H9 (cell line): ENCODE measurements at regions not wholly inside any gene's neighbourhood (a gene's known extent, or its start where the extent isn't known, plus 50 kb on each side); places are given as distances from the start of the nearest gene placed in this dataset.

Source experiments
- DNase-seq: peaks from one replicate; pipeline ENCODE4 v3.0.0-alpha.2; 2017
- H2AFZ ChIP-seq: one replicate; pipeline ENCODE4 v1.6.1; 2013; ENCODE audit warnings: mild to moderate bottlenecking, low read length, control low read depth, moderate library complexity
- H2AK5ac ChIP-seq: 2 replicates; pipeline ENCODE4 v1.6.1; 2013; ENCODE audit warnings: low read length, control low read depth, mixed read lengths; ENCODE audit not compliant: insufficient read length
- H2BK120ac ChIP-seq: one replicate; pipeline ENCODE4 v1.6.1; 2013; ENCODE audit warnings: low read depth, mild to moderate bottlenecking, low read length, control low read depth, inconsistent platforms; ENCODE audit not compliant: poor library complexity, severe bottlenecking
- H2BK12ac ChIP-seq: 2 replicates; pipeline ENCODE4 v1.6.1; 2013; ENCODE audit warnings: low read length, control low read depth, mixed read lengths, low read depth; ENCODE audit not compliant: insufficient read length
- H2BK15ac ChIP-seq: 2 replicates; pipeline ENCODE4 v1.6.1; 2013; ENCODE audit warnings: low read depth, low read length, control low read depth
- H2BK20ac ChIP-seq: one replicate; pipeline ENCODE4 v1.6.1; 2013; ENCODE audit warnings: low read depth, mild to moderate bottlenecking, low read length, control low read depth, inconsistent platforms; ENCODE audit not compliant: poor library complexity, severe bottlenecking
- H2BK5ac ChIP-seq: 2 replicates; pipeline ENCODE4 v1.6.1; 2013; ENCODE audit warnings: low read length, control low read depth, mixed read lengths; ENCODE audit not compliant: insufficient read length
- H3K14ac ChIP-seq: 2 replicates; pipeline ENCODE4 v1.6.1; 2013; ENCODE audit warnings: low read length, control low read depth; ENCODE audit not compliant: insufficient read depth
- H3K18ac ChIP-seq: 2 replicates; pipeline ENCODE4 v1.6.1; 2013; ENCODE audit warnings: low read depth, mild to moderate bottlenecking, mixed read lengths, low read length, control low read depth; ENCODE audit not compliant: insufficient read length
- H3K23ac ChIP-seq: 2 replicates; pipeline ENCODE4 v1.6.1; 2013; ENCODE audit warnings: low read length, control low read depth, mixed read lengths, low read depth; ENCODE audit not compliant: insufficient read length
- H3K23me2 ChIP-seq: 2 replicates; pipeline ENCODE4 v1.6.1; 2013; ENCODE audit warnings: low read depth, mild to moderate bottlenecking, mixed read lengths, low read length, control low read depth; ENCODE audit not compliant: insufficient read length, poor library complexity, severe bottlenecking
- H3K27ac ChIP-seq: 2 replicates; pipeline ENCODE4 v1.5.1; 2013; ENCODE audit warnings: low read length, control low read depth, mixed read lengths, low read depth; ENCODE audit not compliant: insufficient read length
- H3K27me3 ChIP-seq: 2 replicates; pipeline ENCODE4 v1.6.1; 2013; ENCODE audit warnings: low read length, control low read depth, inconsistent platforms; ENCODE audit not compliant: insufficient read depth
- H3K4ac ChIP-seq: 2 replicates; pipeline ENCODE4 v1.6.1; 2013; ENCODE audit warnings: low read depth, mild to moderate bottlenecking, control low read depth, inconsistent platforms, low read length, moderate library complexity
- H3K4me1 ChIP-seq: 2 replicates; pipeline ENCODE4 v1.6.1; 2013; ENCODE audit warnings: low read length, control low read depth, inconsistent platforms; ENCODE audit not compliant: insufficient read depth
- H3K4me2 ChIP-seq: 2 replicates; pipeline ENCODE4 v1.6.1; 2013; ENCODE audit warnings: low read length, control low read depth, mixed read lengths; ENCODE audit not compliant: insufficient read length, insufficient read depth
- H3K56ac ChIP-seq: 2 replicates; pipeline ENCODE4 v1.6.1; 2013; ENCODE audit warnings: low read depth, mild to moderate bottlenecking, mixed read lengths, low read length, control low read depth; ENCODE audit not compliant: insufficient read length
- H3K79me1 ChIP-seq: 2 replicates; pipeline ENCODE4 v1.6.1; 2013; ENCODE audit warnings: low read depth, mild to moderate bottlenecking, moderate library complexity, low read length, control low read depth, inconsistent platforms; ENCODE audit not compliant: insufficient read depth, poor library complexity, severe bottlenecking
- H3K79me2 ChIP-seq: 2 replicates; pipeline ENCODE4 v1.6.1; 2013; ENCODE audit warnings: low read length, control low read depth, inconsistent platforms; ENCODE audit not compliant: insufficient read depth
- H3K9ac ChIP-seq: 2 replicates; pipeline ENCODE4 v1.6.1; 2013; ENCODE audit warnings: low read length, control low read depth, mixed read lengths; ENCODE audit not compliant: insufficient read length; ENCODE audit errors: extremely low read depth
- H3K9me3 ChIP-seq: one replicate; pipeline ENCODE4 v1.6.1; 2013; ENCODE audit warnings: low read depth, low read length, inconsistent platforms; ENCODE audit not compliant: control insufficient read depth
- H3T11ph ChIP-seq: one replicate; pipeline ENCODE4 v1.6.1; 2013; ENCODE audit warnings: mild to moderate bottlenecking, low read length, control low read depth, inconsistent platforms
- H4K20me1 ChIP-seq: one replicate; pipeline ENCODE4 v1.6.1; 2013; ENCODE audit not compliant: control insufficient read depth, insufficient read length, insufficient read depth
- H4K5ac ChIP-seq: 2 replicates; pipeline ENCODE4 v1.6.1; 2013; ENCODE audit warnings: low read depth, mild to moderate bottlenecking, mixed read lengths, low read length, control low read depth; ENCODE audit not compliant: insufficient read length
- H4K8ac ChIP-seq: replicated peaks from 2 replicates; pipeline ENCODE4 v1.6.1; 2013; ENCODE audit warnings: low read length, control low read depth, mixed read lengths, low read depth; ENCODE audit not compliant: insufficient read length
- H4K91ac ChIP-seq: 2 replicates; pipeline ENCODE4 v1.6.1; 2013; ENCODE audit warnings: low read depth, mild to moderate bottlenecking, moderate library complexity, mixed read lengths, low read length, control low read depth; ENCODE audit not compliant: insufficient read length
- H3K27ac Mint-ChIP-seq, 3 experiments: 2 replicates in 2 of 3; 3 replicates in 1 of 3; pipeline ENCODE4 v1.8.0; 2020 to 2021; ENCODE audit warnings: mixed read lengths in 3 of 3, mild to moderate bottlenecking in 1 of 3, moderate library complexity in 1 of 3
- H3K27me3 Mint-ChIP-seq: 2 replicates; pipeline ENCODE4 v1.8.0; 2021; ENCODE audit warnings: low read depth, mild to moderate bottlenecking, moderate library complexity, mixed read lengths
- H3K36me3 Mint-ChIP-seq, 3 experiments: 2 replicates in 2 of 3; 3 replicates in 1 of 3; pipeline ENCODE4 v1.8.0; 2020 to 2021; ENCODE audit warnings: low read depth in 3 of 3, mixed read lengths in 3 of 3; ENCODE audit not compliant: insufficient read depth in 1 of 3
- H3K4me1 Mint-ChIP-seq, 2 experiments: 2 replicates each; pipeline ENCODE4 v1.8.0; 2020; ENCODE audit warnings: mixed read lengths in 2 of 2
- H3K4me3 Mint-ChIP-seq, 2 experiments: 2 replicates in 1 of 2; 3 replicates in 1 of 2; pipeline ENCODE4 v1.8.0; 2020 to 2021; ENCODE audit warnings: mild to moderate bottlenecking in 2 of 2, mixed read lengths in 2 of 2, moderate library complexity in 1 of 2
- H3K9me3 Mint-ChIP-seq, 2 experiments: 2 replicates in 1 of 2; 3 replicates in 1 of 2; pipeline ENCODE4 v1.8.0; 2020; ENCODE audit warnings: mild to moderate bottlenecking in 2 of 2, mixed read lengths in 2 of 2, moderate library complexity in 1 of 2
- WGBS: extraction: QIAGEN DNeasy Blood & Tissue Kit; methylation state at CpG from one replicate; pipeline ENCODE4 v1.1.7; 2013; ENCODE audit warnings: missing lambda C conversion rate, low lambda C conversion rate, mixed read lengths; ENCODE audit not compliant: insufficient read length; ENCODE audit errors: extremely low coverage; 5-methylcytosine and 5-hydroxymethylcytosine counted together
- TF ChIP-seq, protein P1 (sequence below): fragments of 200-600 bp; sonication (generic); conservative IDR thresholded peaks from 3 replicates; pipeline ENCODE4 v1.8.0; 2021; ENCODE audit warnings: antibody characterized with exemption, mild to moderate bottlenecking

DNA sequence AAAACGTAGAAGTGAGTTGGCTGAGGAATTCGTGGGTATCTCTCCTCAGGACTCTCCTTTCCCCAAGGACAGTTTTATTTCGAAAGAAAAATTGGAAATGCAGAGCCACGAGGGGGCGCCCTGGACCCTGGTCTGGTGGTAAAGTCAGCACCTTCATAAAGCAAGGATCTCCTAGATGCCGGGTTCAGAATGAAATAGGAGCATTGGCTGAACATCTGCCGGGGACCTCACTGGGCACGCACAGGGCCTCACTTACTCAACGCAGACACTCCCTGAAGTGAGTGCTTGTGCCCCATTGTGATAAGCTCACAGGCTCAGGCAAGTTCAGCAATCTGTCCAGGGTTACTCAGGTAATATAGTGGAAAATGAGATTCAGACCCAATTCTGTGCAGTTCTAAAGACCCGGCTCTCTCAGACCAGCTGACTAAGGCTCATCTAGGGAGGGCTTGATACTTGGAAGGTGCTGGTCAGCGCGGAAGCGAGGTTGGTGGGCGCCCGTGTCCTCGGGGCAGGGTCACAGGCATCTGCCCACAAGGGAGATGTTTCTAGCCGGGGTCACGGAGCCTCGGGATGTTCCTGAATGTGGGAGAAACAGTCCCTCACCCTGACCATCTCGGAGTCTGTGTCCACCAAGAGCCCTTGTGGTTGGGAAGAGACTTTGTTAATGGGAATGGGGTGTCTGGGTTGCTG lies 55.7 kb upstream of the ETV3 start:
- Histone ChIP-seq H3K23ac (no peak overlapping the region), H2AK5ac (no peak overlapping the region), H2BK5ac (no peak overlapping the region), H3T11ph (no peak overlapping the region), H3K14ac (no peak overlapping the region), H2AFZ (no peak overlapping the region), H3K18ac (no peak overlapping the region), H3K9me3 (no peaks in the 10 kb centered on the region), H3K79me1 (no peaks in the 10 kb centered on the region), H3K9ac (no peak overlapping the region), H2BK15ac (no peak overlapping the region), H3K4me2 (no peak overlapping the region), H3K23me2 (no peaks in the 10 kb centered on the region), H3K79me2 (no peaks in the 10 kb centered on the region), H4K91ac (no peak overlapping the region), H4K20me1 (no peaks in the 10 kb centered on the region), H2BK120ac (no peak overlapping the region), H2BK20ac (no peak overlapping the region), H2BK12ac (no peak overlapping the region), H3K4me1 (no peaks in the 10 kb centered on the region), H3K56ac (no peak overlapping the region), H4K8ac (no peak overlapping the region), H3K4ac (no peak overlapping the region), H3K27me3 (no peaks in the 10 kb centered on the region), H3K27ac (no peak overlapping the region), H4K5ac (no peak overlapping the region)
- TF ChIP-seq, protein P1, sequence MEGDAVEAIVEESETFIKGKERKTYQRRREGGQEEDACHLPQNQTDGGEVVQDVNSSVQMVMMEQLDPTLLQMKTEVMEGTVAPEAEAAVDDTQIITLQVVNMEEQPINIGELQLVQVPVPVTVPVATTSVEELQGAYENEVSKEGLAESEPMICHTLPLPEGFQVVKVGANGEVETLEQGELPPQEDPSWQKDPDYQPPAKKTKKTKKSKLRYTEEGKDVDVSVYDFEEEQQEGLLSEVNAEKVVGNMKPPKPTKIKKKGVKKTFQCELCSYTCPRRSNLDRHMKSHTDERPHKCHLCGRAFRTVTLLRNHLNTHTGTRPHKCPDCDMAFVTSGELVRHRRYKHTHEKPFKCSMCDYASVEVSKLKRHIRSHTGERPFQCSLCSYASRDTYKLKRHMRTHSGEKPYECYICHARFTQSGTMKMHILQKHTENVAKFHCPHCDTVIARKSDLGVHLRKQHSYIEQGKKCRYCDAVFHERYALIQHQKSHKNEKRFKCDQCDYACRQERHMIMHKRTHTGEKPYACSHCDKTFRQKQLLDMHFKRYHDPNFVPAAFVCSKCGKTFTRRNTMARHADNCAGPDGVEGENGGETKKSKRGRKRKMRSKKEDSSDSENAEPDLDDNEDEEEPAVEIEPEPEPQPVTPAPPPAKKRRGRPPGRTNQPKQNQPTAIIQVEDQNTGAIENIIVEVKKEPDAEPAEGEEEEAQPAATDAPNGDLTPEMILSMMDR, result peak; percentile 89
- no CpG with 5 or more reads among the region's 20 CpGs for WGBS
- Mint-ChIP-seq H3K36me3 (no peaks in the 10 kb centered on the region), H3K4me1 (peaks cover 20 to 27% of the 10 kb centered on the region in 2 experiments), H3K9me3 (no peaks in the 10 kb centered on the region), H3K4me3 (no peak overlapping the region), H3K27me3 (peaks cover 4% of the 10 kb centered on the region; the same call in 1 of the 2 replicates), H3K27ac (peak overlapping the region in 1 of 3 experiments; percentile 41; a peak in 2 of 7 replicates)
- DNase-seq, result peak; percentile 83
